Memory B cell (primary cell): ENCODE measurements at regions not wholly inside any gene's neighbourhood (a gene's known extent, or its start where the extent isn't known, plus 50 kb on each side); places are given as distances from the start of the nearest gene placed in this dataset.

Experiments
- ATAC-seq: fragments of 150-1000 bp; cut with Tn5 transposase; 2 replicates; pipeline ENCODE4 v1.10.0; 2021; ENCODE audit warnings: low read depth, mild to moderate bottlenecking, moderate library complexity
- DNase-seq, 2 donors: peaks; one replicate each; pipeline ENCODE4 v3.0.0; 2022; ENCODE audit warnings: low spot score in 2 of 2
- H3K27ac Mint-ChIP-seq: one replicate; pipeline ENCODE4 v1.8.0; 2022; ENCODE audit warnings: mild to moderate bottlenecking, moderate library complexity, mixed read lengths
- H3K27me3 Mint-ChIP-seq: one replicate; pipeline ENCODE4 v1.8.0; 2022; ENCODE audit warnings: mixed read lengths
- H3K36me3 Mint-ChIP-seq: one replicate; pipeline ENCODE4 v1.8.0; 2022; ENCODE audit warnings: mild to moderate bottlenecking, mixed read lengths
- H3K4me1 Mint-ChIP-seq: one replicate; pipeline ENCODE4 v1.8.0; 2022; ENCODE audit warnings: mixed read lengths
- H3K4me3 Mint-ChIP-seq: one replicate; pipeline ENCODE4 v1.8.0; 2022; ENCODE audit warnings: mild to moderate bottlenecking, moderate library complexity, mixed read lengths
- H3K9me3 Mint-ChIP-seq: one replicate; pipeline ENCODE4 v1.8.0; 2022; ENCODE audit warnings: mixed read lengths

DNA sequence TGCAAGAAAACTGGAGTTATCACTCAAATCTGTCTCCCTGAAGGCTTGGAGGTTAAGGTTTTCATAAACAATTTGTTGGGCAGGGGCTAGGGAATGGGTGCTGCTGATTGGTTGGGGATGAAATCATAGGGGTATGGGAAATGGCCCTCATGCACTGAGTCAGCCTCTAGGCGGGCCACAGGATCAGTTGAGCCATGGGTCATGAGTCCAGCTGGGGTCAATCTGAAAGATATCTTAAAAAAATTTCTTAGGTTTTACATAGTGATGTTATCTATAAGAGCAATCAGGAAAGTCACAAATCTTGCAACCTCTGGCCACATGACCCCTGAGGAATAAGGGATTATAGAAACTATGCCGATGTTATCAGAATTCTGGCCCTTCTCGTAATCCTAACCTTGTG, 491.7 kb downstream of the ZIC1 start:
- no peak overlapping the region for H3K4me3 Mint-ChIP-seq
- H3K27ac Mint-ChIP-seq: no peak overlapping the region
- no peaks in the 10 kb centered on the region for H3K36me3 Mint-ChIP-seq
- H3K27me3 Mint-ChIP-seq: no peaks in the 10 kb centered on the region
- no peak for DNase-seq
- no peaks in the 10 kb centered on the region for H3K4me1 Mint-ChIP-seq
- ATAC-seq: no peak
- H3K9me3 Mint-ChIP-seq: peaks cover 3% of the 10 kb centered on the region

DNA sequence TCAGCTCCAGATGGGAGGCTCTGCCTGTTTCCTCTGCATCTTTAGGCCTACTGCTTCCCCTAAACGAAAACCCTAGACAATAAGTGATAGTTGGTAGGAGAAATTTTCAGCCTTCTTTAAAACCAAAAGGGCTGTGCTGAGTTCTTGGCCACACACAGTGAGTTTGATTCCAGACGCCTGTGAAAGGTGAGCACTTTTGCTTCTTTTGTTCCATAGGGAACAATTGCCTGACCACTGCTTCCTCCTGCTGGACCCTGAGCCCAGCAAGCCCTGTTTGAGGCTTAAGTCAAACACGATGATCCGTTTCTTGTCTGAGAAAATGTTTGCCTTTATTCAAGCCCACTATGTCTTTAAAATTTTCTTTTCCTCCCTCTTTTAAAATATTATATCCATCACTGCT, 493.9 kb downstream of the ZIC1 start:
- Mint-ChIP-seq H3K4me3 (no peak overlapping the region), H3K27me3 (no peaks in the 10 kb centered on the region), H3K4me1 (no peaks in the 10 kb centered on the region), H3K9me3 (peaks cover 2% of the 10 kb centered on the region), H3K36me3 (no peaks in the 10 kb centered on the region), H3K27ac (no peak overlapping the region)
- ATAC-seq: no peak
- DNase-seq: no peak

DNA sequence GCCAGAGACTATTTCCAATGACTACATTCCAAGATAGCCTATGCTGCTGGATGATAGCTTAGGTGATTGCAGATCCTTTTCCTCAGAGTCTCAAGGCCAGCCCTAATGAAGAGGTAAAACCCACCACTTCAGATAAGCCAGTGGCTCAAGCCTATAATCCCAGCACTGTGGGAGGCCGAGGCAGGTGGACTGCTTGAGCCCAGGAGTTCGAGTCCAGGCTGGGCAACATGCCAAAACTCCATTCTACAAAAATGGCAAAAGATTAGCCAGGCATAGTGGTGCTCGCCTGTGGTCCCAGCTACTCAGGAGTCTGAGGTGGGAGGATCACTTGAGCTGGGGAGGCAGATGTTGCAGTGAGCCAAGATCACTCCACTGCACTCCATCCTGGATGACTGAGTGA, 495.3 kb downstream of the ZIC1 start:
- Mint-ChIP-seq H3K4me3 (no peak overlapping the region), H3K27me3 (no peaks in the 10 kb centered on the region), H3K9me3 (peaks cover 2% of the 10 kb centered on the region), H3K27ac (no peak overlapping the region), H3K4me1 (no peaks in the 10 kb centered on the region), H3K36me3 (no peaks in the 10 kb centered on the region)
- DNase-seq (no peak), ATAC-seq (no peak)

DNA sequence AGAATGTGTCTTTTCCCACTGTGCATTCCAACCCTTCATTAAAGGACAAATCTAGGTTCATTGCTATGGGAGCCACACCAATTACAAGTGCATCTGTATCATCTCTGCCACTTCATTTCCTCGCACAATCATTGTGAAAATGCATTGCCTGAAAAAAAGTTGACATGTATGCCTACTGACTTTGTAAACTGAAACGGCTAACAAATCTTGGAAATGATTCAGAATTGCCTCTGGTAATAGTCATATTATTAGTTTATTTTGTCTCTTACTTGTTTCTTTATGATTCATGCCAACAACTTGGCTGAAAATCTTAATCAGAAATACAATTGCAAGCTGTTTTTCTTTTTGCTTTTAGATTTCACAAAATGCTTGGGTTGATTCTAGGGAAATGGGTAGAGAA, 497.1 kb downstream of the ZIC1 start:
- no peak for DNase-seq
- Mint-ChIP-seq H3K4me1 (no peaks in the 10 kb centered on the region), H3K9me3 (no peaks in the 10 kb centered on the region), H3K4me3 (no peak overlapping the region), H3K27ac (no peak overlapping the region), H3K27me3 (no peaks in the 10 kb centered on the region), H3K36me3 (no peaks in the 10 kb centered on the region)
- ATAC-seq: no peak

DNA sequence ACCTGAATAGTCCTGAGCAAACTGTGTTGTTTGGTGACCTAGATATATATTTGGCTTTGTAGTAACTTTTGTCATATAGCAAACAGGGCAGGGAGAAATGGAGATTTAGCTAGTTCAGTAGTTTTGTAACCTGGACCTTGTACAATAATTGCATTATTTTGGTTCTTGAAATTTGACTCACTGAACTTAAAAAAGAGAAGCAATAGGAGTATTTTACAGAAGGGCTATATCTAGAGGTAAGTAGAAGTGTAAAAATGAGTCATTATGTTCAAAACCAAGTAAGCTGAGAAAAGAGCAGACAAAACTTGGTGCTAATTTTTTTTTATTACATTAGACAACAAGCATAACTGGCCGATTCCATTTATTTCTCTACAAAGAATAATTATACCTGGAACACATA, 505.4 kb downstream of the ZIC1 start:
- no peaks in the 10 kb centered on the region for H3K36me3 Mint-ChIP-seq
- peaks cover 1% of the 10 kb centered on the region for H3K9me3 Mint-ChIP-seq
- H3K4me3 Mint-ChIP-seq: no peak overlapping the region
- no peak overlapping the region for H3K27ac Mint-ChIP-seq
- ATAC-seq: no peak
- DNase-seq: no peak
- no peaks in the 10 kb centered on the region for H3K27me3 Mint-ChIP-seq
- H3K4me1 Mint-ChIP-seq: no peaks in the 10 kb centered on the region

DNA sequence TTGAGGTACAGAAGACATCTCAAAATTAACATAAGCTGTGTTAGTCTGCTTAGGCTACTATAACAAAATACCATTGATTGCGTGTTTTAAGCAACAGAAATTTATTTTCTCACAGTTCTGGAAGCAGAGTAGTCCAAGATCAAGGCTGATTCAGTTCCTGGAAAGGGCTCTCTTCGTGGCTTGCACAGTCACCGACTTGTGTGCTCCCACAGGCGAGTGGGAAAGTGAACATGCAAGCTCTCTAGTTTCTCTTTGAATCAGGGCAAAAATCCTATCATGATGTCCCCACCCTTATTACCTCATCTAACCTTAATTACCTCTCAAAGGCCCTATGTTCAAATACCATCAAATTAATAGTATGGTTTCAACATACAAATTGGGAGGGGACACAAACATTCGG, 505.9 kb downstream of the ZIC1 start:
- DNase-seq (no peak), ATAC-seq (no peak)
- Mint-ChIP-seq H3K9me3 (peaks cover 1% of the 10 kb centered on the region), H3K4me3 (no peak overlapping the region), H3K4me1 (no peaks in the 10 kb centered on the region), H3K27me3 (no peaks in the 10 kb centered on the region), H3K36me3 (no peaks in the 10 kb centered on the region), H3K27ac (no peak overlapping the region)

DNA sequence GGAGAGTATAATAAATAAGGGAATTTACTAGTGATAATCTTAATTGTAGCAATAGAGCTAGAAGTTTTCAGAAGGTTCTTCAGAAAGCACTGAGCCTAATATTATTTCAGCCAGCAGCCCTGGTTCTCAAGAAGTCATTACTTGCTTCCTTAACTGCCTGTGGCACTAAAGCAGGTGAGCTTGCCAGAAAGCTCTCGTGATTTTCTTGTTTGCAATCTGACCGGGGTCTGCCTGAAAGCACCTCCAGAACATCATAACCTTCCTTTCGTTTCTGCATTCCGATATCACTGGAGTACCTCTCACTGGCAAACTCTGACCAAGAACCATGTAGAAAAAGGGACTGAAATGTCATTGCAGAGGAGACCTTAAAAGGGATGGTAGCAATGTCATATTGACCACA, 510.3 kb downstream of the ZIC1 start:
- no peaks in the 10 kb centered on the region for H3K27me3 Mint-ChIP-seq
- H3K36me3 Mint-ChIP-seq: no peaks in the 10 kb centered on the region
- peaks cover 1% of the 10 kb centered on the region for H3K9me3 Mint-ChIP-seq
- H3K4me1 Mint-ChIP-seq: no peaks in the 10 kb centered on the region
- ATAC-seq: no peak
- no peak for DNase-seq
- no peak overlapping the region for H3K4me3 Mint-ChIP-seq
- H3K27ac Mint-ChIP-seq: no peak overlapping the region

DNA sequence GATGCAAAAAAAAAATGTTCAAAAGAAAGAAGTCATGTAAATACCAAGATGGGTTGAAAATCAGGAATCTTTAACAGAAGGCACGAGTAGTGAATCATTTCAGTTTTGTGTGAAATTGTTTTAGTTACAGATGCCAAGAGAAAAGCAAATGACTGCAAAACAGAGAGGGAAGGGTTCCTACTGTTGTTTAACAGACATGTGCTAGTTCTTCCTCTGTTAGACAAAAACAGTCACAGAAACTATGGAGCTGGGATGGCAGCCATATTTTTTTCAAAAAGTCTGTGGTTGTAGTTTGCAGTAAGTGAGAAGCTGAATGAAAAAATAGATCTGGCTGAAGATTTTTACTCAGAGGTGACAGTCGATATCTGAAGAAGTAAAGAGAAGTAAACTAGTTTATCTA, 511.9 kb downstream of the ZIC1 start:
- no peaks in the 10 kb centered on the region for H3K27me3 Mint-ChIP-seq
- ATAC-seq: no peak
- peaks cover 1% of the 10 kb centered on the region for H3K9me3 Mint-ChIP-seq
- H3K4me3 Mint-ChIP-seq: no peak overlapping the region
- H3K36me3 Mint-ChIP-seq: no peaks in the 10 kb centered on the region
- no peak overlapping the region for H3K27ac Mint-ChIP-seq
- H3K4me1 Mint-ChIP-seq: no peaks in the 10 kb centered on the region
- no peak for DNase-seq

DNA sequence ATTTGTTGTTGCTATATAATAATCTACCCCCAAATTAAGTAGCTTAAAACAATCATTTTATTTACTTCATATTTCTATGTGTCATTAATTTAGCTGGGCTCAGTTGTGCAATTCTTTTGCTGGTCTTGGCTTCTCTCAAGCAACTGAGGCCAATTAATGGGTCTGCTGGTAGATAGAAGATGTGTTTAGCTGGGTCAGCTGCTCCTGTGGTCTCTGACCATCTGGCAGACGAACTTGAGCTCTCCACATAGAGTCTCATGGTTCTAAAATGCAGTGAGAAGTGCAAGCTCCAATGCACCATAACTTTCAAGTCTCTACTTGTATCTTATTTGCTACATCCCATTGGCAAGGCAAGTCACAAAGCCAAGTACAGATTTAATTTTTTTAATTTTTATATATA, 515.6 kb downstream of the ZIC1 start:
- no peaks in the 10 kb centered on the region for H3K36me3 Mint-ChIP-seq
- H3K4me3 Mint-ChIP-seq: no peak overlapping the region
- DNase-seq (no peak), ATAC-seq (no peak)
- no peaks in the 10 kb centered on the region for H3K27me3 Mint-ChIP-seq
- no peak overlapping the region for H3K27ac Mint-ChIP-seq
- no peaks in the 10 kb centered on the region for H3K9me3 Mint-ChIP-seq
- H3K4me1 Mint-ChIP-seq: no peaks in the 10 kb centered on the region

DNA sequence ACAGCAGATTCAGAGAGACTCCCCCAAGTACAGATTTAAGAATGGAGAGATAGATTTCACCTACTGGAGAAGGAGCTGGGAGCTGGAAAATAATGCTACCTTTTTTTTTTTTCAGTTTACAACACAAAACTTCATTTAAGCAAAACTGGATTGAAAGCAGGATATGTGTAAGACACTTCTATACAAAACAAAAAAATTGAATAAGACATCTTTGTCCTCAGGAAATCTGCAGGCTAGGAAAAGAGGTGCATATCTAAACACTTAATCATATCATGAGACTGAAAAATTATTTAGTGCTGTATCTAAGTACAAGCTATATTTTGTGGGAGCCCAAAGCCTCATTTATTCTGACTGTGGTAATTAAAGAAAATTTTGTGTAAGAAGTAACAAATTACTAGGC, 516.1 kb downstream of the ZIC1 start:
- Mint-ChIP-seq H3K27ac (no peak overlapping the region), H3K36me3 (no peaks in the 10 kb centered on the region), H3K4me3 (no peak overlapping the region), H3K4me1 (no peaks in the 10 kb centered on the region), H3K9me3 (no peaks in the 10 kb centered on the region), H3K27me3 (no peaks in the 10 kb centered on the region)
- ATAC-seq (no peak), DNase-seq (no peak)

DNA sequence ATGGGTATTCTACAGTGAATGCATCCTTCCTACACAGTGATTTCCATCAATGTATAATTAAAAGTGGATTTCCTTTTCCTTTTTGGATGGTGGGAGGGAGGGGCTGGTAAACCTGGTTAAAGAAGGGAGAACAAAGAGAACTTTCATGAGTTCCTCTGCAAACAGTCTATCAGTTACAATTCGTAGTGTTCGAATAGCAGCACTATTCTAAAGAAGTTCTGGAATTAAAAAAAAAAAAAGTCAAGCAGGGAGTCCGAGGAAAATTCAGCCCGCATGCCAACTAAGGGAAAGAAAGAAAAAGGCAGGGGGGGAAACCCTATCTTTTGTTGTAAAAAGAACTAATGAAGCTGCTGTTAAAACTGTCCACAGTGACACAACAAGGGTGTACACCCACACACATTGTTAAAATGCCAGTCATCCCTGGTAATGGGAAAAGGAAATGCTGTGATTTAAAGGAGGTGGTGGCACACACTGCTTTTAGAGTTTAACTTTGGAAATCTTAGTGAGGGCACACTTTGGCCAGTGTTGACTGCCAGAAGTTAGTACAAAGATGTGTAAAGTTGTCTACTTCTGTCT, 521.2 kb downstream of the ZIC1 start:
- Mint-ChIP-seq H3K4me1 (no peaks in the 10 kb centered on the region), H3K36me3 (no peaks in the 10 kb centered on the region), H3K4me3 (no peak overlapping the region), H3K9me3 (no peaks in the 10 kb centered on the region), H3K27me3 (no peaks in the 10 kb centered on the region), H3K27ac (no peak overlapping the region)
- DNase-seq (no peak), ATAC-seq (no peak)

DNA sequence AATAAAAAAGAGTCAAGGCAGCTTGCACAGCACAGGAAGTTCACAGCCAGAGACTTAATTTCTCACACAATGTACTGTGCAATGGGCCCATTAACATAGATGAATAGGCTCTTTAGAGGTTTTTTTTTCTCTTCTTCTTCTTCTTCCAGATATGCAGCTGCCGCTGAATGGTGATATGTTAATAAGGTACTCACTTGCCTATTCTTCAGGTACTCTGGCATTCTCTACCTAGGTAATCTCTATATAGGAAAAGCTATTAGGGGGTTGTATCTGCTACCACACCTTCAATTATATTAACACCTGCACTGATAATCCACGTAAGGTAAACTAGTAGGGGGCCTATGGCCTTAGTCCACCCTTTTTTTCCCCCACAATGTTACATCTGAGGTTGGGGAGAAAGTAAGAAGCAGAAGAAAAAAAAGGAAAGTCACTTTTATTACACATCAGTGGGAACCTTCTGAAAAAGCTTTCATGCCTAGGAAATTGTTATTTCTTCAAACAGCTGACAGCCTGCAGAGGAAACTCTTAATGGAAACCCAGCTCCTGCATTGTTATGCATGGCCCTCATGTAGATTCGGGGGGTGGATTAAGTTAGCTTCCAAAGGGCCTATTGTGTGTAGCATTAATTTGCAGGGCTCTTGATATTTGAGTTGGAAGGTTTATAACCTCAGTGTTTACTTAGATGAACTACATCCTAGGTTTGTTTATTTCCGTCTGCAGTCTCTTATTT, 525.5 kb downstream of the ZIC1 start:
- H3K27ac Mint-ChIP-seq: no peak overlapping the region
- no peak for DNase-seq

DNA sequence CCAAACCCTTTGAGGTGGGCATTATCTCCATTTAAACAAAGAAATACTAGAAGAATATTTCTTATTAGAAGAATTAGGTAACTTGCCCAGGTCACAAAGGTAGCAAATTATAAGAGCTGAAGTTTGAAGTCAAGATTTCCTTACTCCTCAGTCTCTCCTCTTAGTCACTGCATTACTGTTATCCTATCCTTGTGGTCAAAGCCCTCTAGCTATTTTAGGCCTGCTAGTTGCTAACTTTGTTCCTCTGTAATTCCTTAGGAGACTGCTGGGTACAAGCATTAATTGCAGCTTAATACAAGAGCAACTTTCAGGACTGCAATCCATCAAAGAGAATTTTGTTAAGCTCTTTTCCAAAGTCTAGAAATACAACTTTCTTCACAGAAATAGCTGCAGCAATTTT, 528.2 kb downstream of the ZIC1 start:
- Mint-ChIP-seq H3K4me3 (no peak overlapping the region), H3K27ac (no peak overlapping the region), H3K9me3 (no peaks in the 10 kb centered on the region), H3K27me3 (no peaks in the 10 kb centered on the region), H3K4me1 (no peaks in the 10 kb centered on the region), H3K36me3 (no peaks in the 10 kb centered on the region)
- ATAC-seq (no peak), DNase-seq (no peak)

More for the DNA sequence above, 525.5 kb downstream of the ZIC1 start:
- no peak for ATAC-seq
- Mint-ChIP-seq H3K9me3 (no peaks in the 10 kb centered on the region), H3K4me1 (no peaks in the 10 kb centered on the region), H3K27me3 (no peaks in the 10 kb centered on the region), H3K4me3 (no peak overlapping the region), H3K36me3 (no peaks in the 10 kb centered on the region)

DNA sequence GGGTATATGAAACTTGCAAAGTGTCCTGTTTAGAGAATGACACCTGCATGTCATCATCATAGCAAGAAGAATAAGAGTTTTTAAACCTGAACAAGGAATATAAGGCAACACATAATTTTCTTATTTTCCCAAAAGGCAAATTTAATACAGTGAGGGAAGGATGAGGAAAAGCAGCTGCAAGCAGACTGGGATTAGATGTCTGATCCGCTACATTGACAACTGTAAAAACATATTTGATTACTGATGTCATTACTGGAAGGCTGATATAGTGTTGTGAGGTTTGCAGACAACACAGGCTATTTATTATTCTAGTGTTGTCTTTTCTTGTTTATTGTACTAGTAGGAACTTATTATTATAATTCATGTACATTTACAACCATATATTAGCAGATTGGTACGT, 528.7 kb downstream of the ZIC1 start:
- DNase-seq (no peak), ATAC-seq (no peak)
- no peak overlapping the region for H3K27ac Mint-ChIP-seq
- no peaks in the 10 kb centered on the region for H3K9me3 Mint-ChIP-seq
- no peaks in the 10 kb centered on the region for H3K36me3 Mint-ChIP-seq
- no peaks in the 10 kb centered on the region for H3K4me1 Mint-ChIP-seq
- H3K4me3 Mint-ChIP-seq: no peak overlapping the region
- H3K27me3 Mint-ChIP-seq: no peaks in the 10 kb centered on the region

DNA sequence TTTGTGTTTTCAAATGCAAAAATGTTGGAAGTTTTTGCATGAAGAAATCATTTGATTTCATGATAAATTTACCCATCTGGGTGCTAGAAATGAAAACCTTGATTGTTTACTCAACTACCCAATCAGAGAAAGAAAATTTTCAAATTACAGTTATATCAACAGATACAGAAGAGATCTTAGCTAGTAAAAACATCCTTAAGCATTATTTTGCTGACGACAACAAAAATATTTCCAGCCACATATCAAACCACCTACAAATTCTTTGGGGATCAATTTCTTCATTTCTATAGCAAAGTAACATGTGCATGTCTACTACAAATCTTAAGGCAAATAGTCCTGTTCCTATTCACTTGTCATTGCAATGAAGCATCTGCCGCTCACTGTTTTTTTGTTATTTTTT, 530.3 kb downstream of the ZIC1 start:
- H3K27ac Mint-ChIP-seq: no peak overlapping the region
- no peaks in the 10 kb centered on the region for H3K4me1 Mint-ChIP-seq
- H3K27me3 Mint-ChIP-seq: no peaks in the 10 kb centered on the region
- ATAC-seq: no peak
- DNase-seq: no peak
- no peaks in the 10 kb centered on the region for H3K9me3 Mint-ChIP-seq
- no peak overlapping the region for H3K4me3 Mint-ChIP-seq
- H3K36me3 Mint-ChIP-seq: no peaks in the 10 kb centered on the region
